Upper lobe of right lung (tissue), 1 donor: ENCODE measurements at regions not wholly inside any gene's neighbourhood (a gene's known extent, or its start where the extent isn't known, plus 50 kb on each side); places are given as distances from the start of the nearest gene placed in this dataset.

Experiments
- ATAC-seq: fragments of 200-7000 bp; cut with Tn5 transposase; one replicate; pipeline ENCODE4 v1.9.1; 2020; ENCODE audit warnings: mild to moderate bottlenecking, moderate library complexity
- DNase-seq: peaks from one replicate; pipeline ENCODE4 v3.0.0-alpha.2; 2020
- H3K27ac ChIP-seq: fragments of 200-600 bp; one replicate; pipeline ENCODE4 v1.8.0; 2022
- H3K27me3 ChIP-seq: fragments of 200-600 bp; one replicate; pipeline ENCODE4 v1.8.0; 2022; ENCODE audit warnings: mild to moderate bottlenecking
- H3K36me3 ChIP-seq: fragments of 200-600 bp; one replicate; pipeline ENCODE4 v1.8.0; 2022
- H3K4me1 ChIP-seq: fragments of 200-600 bp; one replicate; pipeline ENCODE4 v1.8.0; 2022
- H3K4me3 ChIP-seq: fragments of 200-600 bp; one replicate; pipeline ENCODE4 v1.8.0; 2022; ENCODE audit warnings: mild to moderate bottlenecking
- H3K9me3 ChIP-seq: fragments of 200-600 bp; one replicate; pipeline ENCODE4 v1.8.0; 2022
- CTCF ChIP-seq: fragments of 200-600 bp; IDR thresholded peaks from one replicate; pipeline ENCODE4 v1.8.0; 2022; ENCODE audit warnings: antibody characterized with exemption
- intact Hi-C: fragments of 100-400 bp; cut with DNase I; formaldehyde crosslinking; loops from one replicate; pipeline ENCODE4 v1.11.0; 2022
- donor health status: DM: no; HTN: yes; CAD: no; lungs with severe emphysema.

- Histone ChIP-seq H3K9me3 (no peaks in the 10 kb centered on the region), H3K27me3 (no peaks in the 10 kb centered on the region), H3K4me3 (no peak overlapping the region), H3K36me3 (no peaks in the 10 kb centered on the region), H3K27ac (no peak overlapping the region), H3K4me1 (no peaks in the 10 kb centered on the region)
- intact Hi-C loops, result no loop called here
- no peak for TF ChIP-seq CTCF
- DNase-seq (no peak), ATAC-seq (no peak)
Observed at GRCh38 chr6:141153563-141153962, 979.2 kb upstream of the GJE1 start.

- intact Hi-C loops, result no loop called here
- H3K9me3 ChIP-seq, result no peaks in the 10 kb centered on the region
- no peaks in the 10 kb centered on the region for H3K4me1 ChIP-seq
- H3K27me3 ChIP-seq, result no peaks in the 10 kb centered on the region
- H3K4me3 ChIP-seq, result no peak overlapping the region
- DNase-seq (no peak), ATAC-seq (no peak)
- no peaks in the 10 kb centered on the region for H3K36me3 ChIP-seq
- no peak for TF ChIP-seq CTCF
- H3K27ac ChIP-seq, result no peak overlapping the region
Observed at GRCh38 chr6:141152951-141153350, 979.8 kb upstream of the GJE1 start.

GRCh38 chr6:141151710-141152417 is 980.9 kb upstream of the GJE1 start:
- Histone ChIP-seq H3K27ac (no peak overlapping the region), H3K4me1 (no peaks in the 10 kb centered on the region), H3K27me3 (no peaks in the 10 kb centered on the region), H3K4me3 (no peak overlapping the region), H3K9me3 (no peaks in the 10 kb centered on the region), H3K36me3 (no peaks in the 10 kb centered on the region)
- ATAC-seq (no peak), DNase-seq (no peak)
- intact Hi-C loops, result no loop called here
- TF ChIP-seq CTCF, result no peak

GRCh38 chr6:141141870-141142269 is 990.9 kb upstream of the GJE1 start:
- intact Hi-C loops, result no loop called here
- ATAC-seq (no peak), DNase-seq (no peak)
- Histone ChIP-seq H3K27ac (no peak overlapping the region), H3K27me3 (no peaks in the 10 kb centered on the region), H3K4me3 (no peak overlapping the region), H3K36me3 (no peaks in the 10 kb centered on the region), H3K4me1 (no peaks in the 10 kb centered on the region), H3K9me3 (no peaks in the 10 kb centered on the region)
- no peak for TF ChIP-seq CTCF

GRCh38 chr6:141140905-141141304 is 991.8 kb upstream of the GJE1 start:
- Histone ChIP-seq H3K27ac (no peak overlapping the region), H3K36me3 (no peaks in the 10 kb centered on the region), H3K27me3 (no peaks in the 10 kb centered on the region), H3K4me1 (no peaks in the 10 kb centered on the region), H3K4me3 (no peak overlapping the region), H3K9me3 (no peaks in the 10 kb centered on the region)
- intact Hi-C loops, result no loop called here
- no peak for TF ChIP-seq CTCF
- no peak for DNase-seq
- ATAC-seq, result no peak

GRCh38 chr6:141139461-141139860 is 993.3 kb upstream of the GJE1 start:
- no peak for TF ChIP-seq CTCF
- ATAC-seq (no peak), DNase-seq (no peak)
- no peaks in the 10 kb centered on the region for H3K27me3 ChIP-seq
- H3K4me1 ChIP-seq, result no peaks in the 10 kb centered on the region
- H3K27ac ChIP-seq, result no peak overlapping the region
- intact Hi-C loops, result no loop called here
- H3K36me3 ChIP-seq, result no peaks in the 10 kb centered on the region
- H3K9me3 ChIP-seq, result no peaks in the 10 kb centered on the region
- no peak overlapping the region for H3K4me3 ChIP-seq
